H9 (cell line): ENCODE measurements at regions not wholly inside any gene's neighbourhood (a gene's known extent, or its start where the extent isn't known, plus 50 kb on each side); places are given as distances from the start of the nearest gene placed in this dataset.

Experiments used
- DNase-seq: peaks from one replicate; pipeline ENCODE4 v3.0.0-alpha.2; 2017
- H2AFZ ChIP-seq: one replicate; pipeline ENCODE4 v1.6.1; 2013; ENCODE audit warnings: mild to moderate bottlenecking, low read length, control low read depth, moderate library complexity
- H2AK5ac ChIP-seq: 2 replicates; pipeline ENCODE4 v1.6.1; 2013; ENCODE audit warnings: low read length, control low read depth, mixed read lengths; ENCODE audit not compliant: insufficient read length
- H2BK120ac ChIP-seq: one replicate; pipeline ENCODE4 v1.6.1; 2013; ENCODE audit warnings: low read depth, mild to moderate bottlenecking, low read length, control low read depth, inconsistent platforms; ENCODE audit not compliant: poor library complexity, severe bottlenecking
- H2BK12ac ChIP-seq: 2 replicates; pipeline ENCODE4 v1.6.1; 2013; ENCODE audit warnings: low read length, control low read depth, mixed read lengths, low read depth; ENCODE audit not compliant: insufficient read length
- H2BK15ac ChIP-seq: 2 replicates; pipeline ENCODE4 v1.6.1; 2013; ENCODE audit warnings: low read depth, low read length, control low read depth
- H2BK20ac ChIP-seq: one replicate; pipeline ENCODE4 v1.6.1; 2013; ENCODE audit warnings: low read depth, mild to moderate bottlenecking, low read length, control low read depth, inconsistent platforms; ENCODE audit not compliant: poor library complexity, severe bottlenecking
- H2BK5ac ChIP-seq: 2 replicates; pipeline ENCODE4 v1.6.1; 2013; ENCODE audit warnings: low read length, control low read depth, mixed read lengths; ENCODE audit not compliant: insufficient read length
- H3K14ac ChIP-seq: 2 replicates; pipeline ENCODE4 v1.6.1; 2013; ENCODE audit warnings: low read length, control low read depth; ENCODE audit not compliant: insufficient read depth
- H3K18ac ChIP-seq: 2 replicates; pipeline ENCODE4 v1.6.1; 2013; ENCODE audit warnings: low read depth, mild to moderate bottlenecking, mixed read lengths, low read length, control low read depth; ENCODE audit not compliant: insufficient read length
- H3K23ac ChIP-seq: 2 replicates; pipeline ENCODE4 v1.6.1; 2013; ENCODE audit warnings: low read length, control low read depth, mixed read lengths, low read depth; ENCODE audit not compliant: insufficient read length
- H3K23me2 ChIP-seq: 2 replicates; pipeline ENCODE4 v1.6.1; 2013; ENCODE audit warnings: low read depth, mild to moderate bottlenecking, mixed read lengths, low read length, control low read depth; ENCODE audit not compliant: insufficient read length, poor library complexity, severe bottlenecking
- H3K27ac ChIP-seq: 2 replicates; pipeline ENCODE4 v1.5.1; 2013; ENCODE audit warnings: low read length, control low read depth, mixed read lengths, low read depth; ENCODE audit not compliant: insufficient read length
- H3K27me3 ChIP-seq: 2 replicates; pipeline ENCODE4 v1.6.1; 2013; ENCODE audit warnings: low read length, control low read depth, inconsistent platforms; ENCODE audit not compliant: insufficient read depth
- H3K4ac ChIP-seq: 2 replicates; pipeline ENCODE4 v1.6.1; 2013; ENCODE audit warnings: low read depth, mild to moderate bottlenecking, control low read depth, inconsistent platforms, low read length, moderate library complexity
- H3K4me1 ChIP-seq: 2 replicates; pipeline ENCODE4 v1.6.1; 2013; ENCODE audit warnings: low read length, control low read depth, inconsistent platforms; ENCODE audit not compliant: insufficient read depth
- H3K4me2 ChIP-seq: 2 replicates; pipeline ENCODE4 v1.6.1; 2013; ENCODE audit warnings: low read length, control low read depth, mixed read lengths; ENCODE audit not compliant: insufficient read length, insufficient read depth
- H3K56ac ChIP-seq: 2 replicates; pipeline ENCODE4 v1.6.1; 2013; ENCODE audit warnings: low read depth, mild to moderate bottlenecking, mixed read lengths, low read length, control low read depth; ENCODE audit not compliant: insufficient read length
- H3K79me1 ChIP-seq: 2 replicates; pipeline ENCODE4 v1.6.1; 2013; ENCODE audit warnings: low read depth, mild to moderate bottlenecking, moderate library complexity, low read length, control low read depth, inconsistent platforms; ENCODE audit not compliant: insufficient read depth, poor library complexity, severe bottlenecking
- H3K79me2 ChIP-seq: 2 replicates; pipeline ENCODE4 v1.6.1; 2013; ENCODE audit warnings: low read length, control low read depth, inconsistent platforms; ENCODE audit not compliant: insufficient read depth
- H3K9ac ChIP-seq: 2 replicates; pipeline ENCODE4 v1.6.1; 2013; ENCODE audit warnings: low read length, control low read depth, mixed read lengths; ENCODE audit not compliant: insufficient read length; ENCODE audit errors: extremely low read depth
- H3K9me3 ChIP-seq: one replicate; pipeline ENCODE4 v1.6.1; 2013; ENCODE audit warnings: low read depth, low read length, inconsistent platforms; ENCODE audit not compliant: control insufficient read depth
- H3T11ph ChIP-seq: one replicate; pipeline ENCODE4 v1.6.1; 2013; ENCODE audit warnings: mild to moderate bottlenecking, low read length, control low read depth, inconsistent platforms
- H4K20me1 ChIP-seq: one replicate; pipeline ENCODE4 v1.6.1; 2013; ENCODE audit not compliant: control insufficient read depth, insufficient read length, insufficient read depth
- H4K5ac ChIP-seq: 2 replicates; pipeline ENCODE4 v1.6.1; 2013; ENCODE audit warnings: low read depth, mild to moderate bottlenecking, mixed read lengths, low read length, control low read depth; ENCODE audit not compliant: insufficient read length
- H4K8ac ChIP-seq: replicated peaks from 2 replicates; pipeline ENCODE4 v1.6.1; 2013; ENCODE audit warnings: low read length, control low read depth, mixed read lengths, low read depth; ENCODE audit not compliant: insufficient read length
- H4K91ac ChIP-seq: 2 replicates; pipeline ENCODE4 v1.6.1; 2013; ENCODE audit warnings: low read depth, mild to moderate bottlenecking, moderate library complexity, mixed read lengths, low read length, control low read depth; ENCODE audit not compliant: insufficient read length
- H3K27ac Mint-ChIP-seq, 3 experiments: 2 replicates in 2 of 3; 3 replicates in 1 of 3; pipeline ENCODE4 v1.8.0; 2020 to 2021; ENCODE audit warnings: mixed read lengths in 3 of 3, mild to moderate bottlenecking in 1 of 3, moderate library complexity in 1 of 3
- H3K27me3 Mint-ChIP-seq: 2 replicates; pipeline ENCODE4 v1.8.0; 2021; ENCODE audit warnings: low read depth, mild to moderate bottlenecking, moderate library complexity, mixed read lengths
- H3K36me3 Mint-ChIP-seq, 3 experiments: 2 replicates in 2 of 3; 3 replicates in 1 of 3; pipeline ENCODE4 v1.8.0; 2020 to 2021; ENCODE audit warnings: low read depth in 3 of 3, mixed read lengths in 3 of 3; ENCODE audit not compliant: insufficient read depth in 1 of 3
- H3K4me1 Mint-ChIP-seq, 2 experiments: 2 replicates each; pipeline ENCODE4 v1.8.0; 2020; ENCODE audit warnings: mixed read lengths in 2 of 2
- H3K4me3 Mint-ChIP-seq, 2 experiments: 2 replicates in 1 of 2; 3 replicates in 1 of 2; pipeline ENCODE4 v1.8.0; 2020 to 2021; ENCODE audit warnings: mild to moderate bottlenecking in 2 of 2, mixed read lengths in 2 of 2, moderate library complexity in 1 of 2
- H3K9me3 Mint-ChIP-seq, 2 experiments: 2 replicates in 1 of 2; 3 replicates in 1 of 2; pipeline ENCODE4 v1.8.0; 2020; ENCODE audit warnings: mild to moderate bottlenecking in 2 of 2, mixed read lengths in 2 of 2, moderate library complexity in 1 of 2
- CTCF ChIP-seq: fragments of 200-600 bp; sonication (generic); conservative IDR thresholded peaks from 3 replicates; pipeline ENCODE4 v1.8.0; 2021; ENCODE audit warnings: antibody characterized with exemption, mild to moderate bottlenecking
- WGBS: extraction: QIAGEN DNeasy Blood & Tissue Kit; methylation state at CpG from one replicate; pipeline ENCODE4 v1.1.7; 2013; ENCODE audit warnings: missing lambda C conversion rate, low lambda C conversion rate, mixed read lengths; ENCODE audit not compliant: insufficient read length; ENCODE audit errors: extremely low coverage; 5-methylcytosine and 5-hydroxymethylcytosine counted together

- H3K9me3 Mint-ChIP-seq, result no peaks in the 10 kb centered on the region
- Histone ChIP-seq H3K27ac (no peak overlapping the region), H3K79me2 (no peaks in the 10 kb centered on the region), H3K23me2 (no peaks in the 10 kb centered on the region), H3K18ac (no peak overlapping the region), H3K4ac (no peak overlapping the region), H2BK120ac (no peak overlapping the region), H2BK20ac (no peak overlapping the region), H4K5ac (no peak overlapping the region), H2BK15ac (no peak overlapping the region), H3K27me3 (no peaks in the 10 kb centered on the region), H4K20me1 (no peaks in the 10 kb centered on the region), H3T11ph (no peak overlapping the region), H3K79me1 (no peaks in the 10 kb centered on the region), H3K9ac (no peak overlapping the region), H3K9me3 (no peaks in the 10 kb centered on the region), H2AK5ac (no peak overlapping the region), H3K4me2 (no peak overlapping the region), H2AFZ (no peak overlapping the region), H2BK5ac (no peak overlapping the region), H3K23ac (no peak overlapping the region), H3K14ac (no peak overlapping the region), H4K8ac (no peak overlapping the region), H3K4me1 (peaks cover 2% of the 10 kb centered on the region; the same call in 1 of the 2 replicates), H4K91ac (no peak overlapping the region), H2BK12ac (no peak overlapping the region), H3K56ac (no peak overlapping the region)
- no peak for DNase-seq
- H3K4me1 Mint-ChIP-seq, result peaks cover 26 to 27% of the 10 kb centered on the region in 2 experiments
- H3K36me3 Mint-ChIP-seq, result no peaks in the 10 kb centered on the region; a peak in 1 of 7 replicates
- H3K4me3 Mint-ChIP-seq, result no peak overlapping the region
- no peak for TF ChIP-seq CTCF
- H3K27me3 Mint-ChIP-seq, result peaks cover 29% of the 10 kb centered on the region
- whole genome bisulfite sequencing, result no CpG with 5 or more reads among the region's 2 CpGs
- H3K27ac Mint-ChIP-seq, result peak overlapping the region in 1 of 3 experiments; percentile 22; a peak in 2 of 7 replicates
Measured at GRCh38 chr7:54188843-54189242, 353.3 kb upstream of the VSTM2A start.
